NCI-H1436 treated with DMSO at 0.1 percent for 48 hours (cell line): ENCODE measurements at regions not wholly inside any gene's neighbourhood (a gene's known extent, or its start where the extent isn't known, plus 50 kb on each side); places are given as distances from the start of the nearest gene placed in this dataset.
"Not testable (repeated sequence)": the region's sequence is repeated elsewhere in the genome, so short reads cannot be mapped to it uniquely, and the experiment has no call there.

Source experiments
- DNase-seq: peaks from one replicate; lab custom pipeline; 2025; lab: John Stamatoyannopoulos, UW

DNA sequence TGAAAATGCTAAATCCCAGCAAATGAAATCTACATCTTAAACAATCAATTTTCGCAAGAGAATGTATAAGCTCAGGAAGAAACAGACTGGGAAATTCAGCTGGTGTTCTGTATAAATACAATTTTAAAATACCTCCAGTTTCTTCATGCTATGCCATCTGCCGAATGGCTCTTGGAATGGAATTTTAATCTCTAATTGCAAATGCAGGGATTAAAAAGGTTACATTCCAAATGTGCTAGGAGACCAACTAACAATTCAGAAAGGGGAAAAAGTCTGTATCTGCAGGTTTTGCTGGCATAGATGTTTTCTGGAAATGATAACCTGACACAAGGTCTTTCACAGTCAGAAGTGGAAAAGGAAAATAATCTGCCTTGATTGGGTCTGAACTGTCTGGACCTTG is 379.7 kb downstream of the MAT2B start:
- no peak for DNase-seq

DNA sequence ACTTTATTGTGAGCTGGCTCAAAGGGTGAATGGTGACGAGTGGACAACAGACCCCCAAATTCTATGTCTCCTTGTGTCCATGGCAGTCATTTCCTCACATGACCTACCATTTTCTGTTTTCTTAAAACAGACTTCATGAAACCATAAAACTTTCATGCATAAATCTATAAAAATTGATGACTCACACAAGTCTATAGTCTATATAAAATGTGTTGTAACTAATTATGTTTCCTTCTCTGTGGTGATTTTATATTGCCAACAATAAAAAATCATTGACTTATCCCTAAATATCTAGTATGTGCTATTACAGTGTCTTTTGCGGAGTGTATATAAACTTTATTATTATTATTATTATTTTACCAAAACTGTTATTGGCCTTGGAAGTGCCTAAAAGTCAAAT is 382.4 kb downstream of the MAT2B start:
- no peak for DNase-seq

DNA sequence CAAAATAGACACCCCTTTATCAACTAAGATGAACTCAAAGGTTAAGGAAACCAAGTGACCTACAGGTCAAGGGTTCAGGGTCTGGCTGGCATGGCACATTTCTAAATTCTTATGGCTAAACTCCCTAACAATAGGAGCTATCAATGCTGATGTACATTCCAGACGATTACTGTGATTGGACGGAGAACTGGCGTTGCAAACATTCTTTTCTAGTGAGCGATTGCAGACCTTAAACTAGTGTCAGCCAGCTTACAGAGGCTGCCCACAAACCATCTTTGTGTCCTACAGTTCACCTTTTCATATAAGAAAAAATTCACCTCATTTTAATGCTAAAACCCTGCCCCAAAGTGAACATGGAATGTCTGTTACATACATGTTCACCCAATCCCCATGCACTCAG is 382.9 kb downstream of the MAT2B start:
- no peak for DNase-seq

DNA sequence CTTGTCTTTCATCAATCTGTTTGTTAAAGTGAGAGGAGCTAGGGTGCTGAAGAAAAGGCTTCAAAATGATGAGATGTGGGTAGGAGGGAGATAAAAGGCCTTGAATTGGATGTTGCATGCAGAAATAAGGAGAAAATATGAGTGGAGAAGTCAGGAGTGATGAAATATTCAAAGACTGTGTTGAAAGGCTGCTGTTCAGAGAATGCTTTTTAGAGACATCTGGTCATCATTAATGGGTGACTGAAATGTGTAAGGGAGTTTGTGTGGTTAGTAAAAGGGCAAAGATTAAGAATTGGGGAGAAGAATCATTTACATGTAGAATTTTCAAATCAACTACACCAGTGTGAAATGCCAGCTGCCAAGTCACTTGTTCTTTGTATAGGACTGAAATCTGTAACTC is 383.9 kb downstream of the MAT2B start:
- no peak for DNase-seq

DNA sequence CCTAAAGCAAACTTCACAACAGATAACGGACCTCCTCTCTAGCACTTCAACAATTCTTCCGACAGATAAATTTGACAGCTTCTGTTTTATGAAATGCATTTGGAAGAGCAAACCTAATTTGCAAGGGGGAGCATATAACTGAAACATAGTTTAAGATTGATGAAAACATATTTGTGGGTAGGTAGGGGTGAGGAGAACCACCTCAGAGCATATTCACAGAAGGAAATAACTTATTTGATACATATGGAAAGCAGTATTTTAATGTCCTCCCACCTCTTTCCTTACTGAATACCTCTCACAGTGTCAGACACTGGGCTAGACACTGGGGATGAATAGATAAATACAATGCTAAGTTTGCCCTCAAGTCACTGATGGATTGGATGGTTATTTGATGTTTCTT is 384.8 kb downstream of the MAT2B start:
- DNase-seq: no peak

DNA sequence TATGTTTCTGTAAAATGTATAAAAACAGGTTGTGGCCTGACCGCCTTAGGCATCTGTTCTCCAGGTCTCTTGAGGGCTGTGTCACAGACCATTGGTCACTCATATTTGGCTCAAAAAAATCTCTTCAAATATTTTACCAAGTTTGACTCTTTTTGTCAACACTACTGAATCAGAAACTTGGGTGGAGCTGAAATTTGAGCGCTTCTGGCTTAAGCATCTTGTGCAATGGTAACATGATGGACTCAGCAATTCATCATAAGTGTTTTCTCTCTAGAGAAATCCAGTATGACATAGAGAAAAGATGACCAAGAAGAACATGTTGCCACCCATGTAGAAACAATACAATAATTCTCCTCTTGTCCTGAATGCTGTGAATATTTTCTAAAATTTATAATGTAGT is 387.9 kb downstream of the MAT2B start:
- DNase-seq: no peak

DNA sequence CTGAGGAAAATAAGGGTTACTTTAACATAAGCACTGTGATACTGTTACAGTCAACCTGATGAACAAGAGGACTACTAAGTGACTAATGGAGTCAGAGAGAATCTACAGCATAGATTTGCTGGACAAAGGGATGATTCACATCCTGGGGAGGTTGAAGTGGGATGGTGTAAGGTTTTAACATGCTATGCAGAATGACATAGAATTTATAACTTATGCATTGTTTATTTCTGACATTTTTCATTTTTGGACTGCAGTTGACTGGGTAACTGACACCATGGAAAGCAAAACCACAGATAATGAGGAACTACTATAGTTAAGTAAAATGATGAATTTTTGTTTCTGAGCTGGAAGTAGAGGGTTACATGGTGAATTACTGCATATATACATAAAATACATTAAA is 389.2 kb downstream of the MAT2B start:
- DNase-seq: no peak

DNA sequence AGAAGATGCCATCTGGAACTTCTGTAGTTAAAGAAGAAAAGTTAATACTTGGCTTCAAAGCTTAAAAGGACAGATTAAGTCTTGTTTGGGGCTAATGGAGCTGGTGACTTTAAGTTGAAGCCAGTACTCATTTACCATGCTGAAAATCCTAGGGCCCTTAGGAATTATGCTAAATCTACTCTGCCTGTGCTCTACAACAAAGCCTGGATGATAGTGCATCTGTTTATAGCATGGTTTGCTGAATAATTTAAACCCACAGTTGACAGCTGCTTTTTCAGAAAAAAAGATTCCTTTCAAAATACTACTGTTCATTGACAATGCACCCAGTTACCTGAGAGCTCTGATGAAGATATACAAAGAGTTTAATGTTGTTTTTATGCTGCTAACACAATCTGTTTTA is 393.5 kb downstream of the MAT2B start:
- DNase-seq: no peak

DNA sequence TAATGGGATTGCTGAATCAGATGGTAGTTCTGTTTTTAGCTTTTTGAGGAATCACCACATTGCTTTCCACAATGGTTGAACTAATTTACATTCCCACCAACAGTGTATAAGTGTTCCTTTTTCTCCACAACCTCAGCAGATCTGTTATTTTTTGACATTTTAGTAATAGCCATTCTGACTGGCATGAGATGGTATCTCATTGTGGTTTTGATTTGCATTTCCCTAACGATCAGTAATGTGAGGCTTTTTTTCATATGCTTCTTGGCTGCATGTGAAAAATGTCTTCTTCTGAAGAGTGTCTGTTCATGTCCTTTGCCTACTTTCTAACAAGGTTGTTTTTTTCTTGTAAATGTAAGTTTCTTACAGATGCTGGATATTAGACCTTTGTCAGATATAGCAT is 402.4 kb downstream of the MAT2B start:
- not testable (repeated sequence) for DNase-seq

DNA sequence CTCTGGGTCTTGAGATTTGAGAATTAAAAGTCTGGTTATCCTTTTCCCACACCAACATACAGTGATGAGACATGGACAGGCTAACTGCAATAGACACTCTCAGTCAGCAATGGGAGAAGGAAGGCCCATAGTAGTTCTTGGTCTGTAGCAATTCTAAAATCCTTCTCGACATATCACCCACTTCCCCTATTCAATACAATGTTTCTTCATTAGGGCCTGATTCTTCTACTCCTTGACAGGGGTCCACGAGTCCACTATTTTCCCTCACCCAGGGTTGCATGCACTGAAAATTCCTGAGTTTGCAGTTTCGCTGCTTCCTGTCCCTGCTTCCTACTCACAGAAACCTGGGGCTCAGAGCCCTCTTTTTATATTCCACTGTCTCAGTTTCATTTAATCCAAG is 402.8 kb downstream of the MAT2B start:
- no peak for DNase-seq

DNA sequence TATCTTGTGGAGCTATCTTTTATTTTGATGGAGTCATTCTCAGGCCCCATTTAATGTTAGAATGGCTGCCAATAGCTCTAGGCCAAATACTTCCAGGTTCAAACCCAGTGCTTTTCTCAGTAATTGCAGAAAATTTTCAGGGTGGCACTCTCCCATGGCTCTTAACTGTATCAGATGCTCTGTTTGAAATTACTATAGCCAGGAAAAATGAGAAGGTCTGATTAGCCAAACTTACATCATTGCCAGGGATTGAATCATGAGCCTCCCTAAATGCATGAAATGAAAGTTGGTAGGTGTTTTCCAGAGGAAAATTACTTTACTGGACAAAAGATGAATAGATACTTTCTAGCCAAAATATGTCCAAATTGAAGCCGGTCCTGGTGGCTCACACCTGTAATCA is 404.8 kb downstream of the MAT2B start:
- no peak for DNase-seq

DNA sequence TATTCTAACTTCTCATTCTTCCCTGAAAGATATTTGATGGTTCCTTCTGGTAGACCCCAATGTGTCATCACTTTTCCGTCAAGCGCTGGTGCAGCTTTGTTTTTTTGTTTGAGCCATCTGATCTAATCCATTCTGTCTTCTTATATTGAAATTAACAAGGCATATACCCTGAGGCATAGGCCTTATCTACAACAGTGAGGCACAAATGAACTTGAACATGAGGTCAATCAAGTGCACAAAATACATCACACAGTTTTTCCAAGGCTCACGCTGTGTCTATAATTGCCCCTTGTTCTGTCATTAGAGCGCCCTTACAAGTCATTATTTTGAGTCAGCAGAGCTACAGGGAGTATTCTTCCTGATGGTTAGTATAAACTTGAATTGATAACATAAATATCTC is 406.6 kb downstream of the MAT2B start:
- DNase-seq: no peak

DNA sequence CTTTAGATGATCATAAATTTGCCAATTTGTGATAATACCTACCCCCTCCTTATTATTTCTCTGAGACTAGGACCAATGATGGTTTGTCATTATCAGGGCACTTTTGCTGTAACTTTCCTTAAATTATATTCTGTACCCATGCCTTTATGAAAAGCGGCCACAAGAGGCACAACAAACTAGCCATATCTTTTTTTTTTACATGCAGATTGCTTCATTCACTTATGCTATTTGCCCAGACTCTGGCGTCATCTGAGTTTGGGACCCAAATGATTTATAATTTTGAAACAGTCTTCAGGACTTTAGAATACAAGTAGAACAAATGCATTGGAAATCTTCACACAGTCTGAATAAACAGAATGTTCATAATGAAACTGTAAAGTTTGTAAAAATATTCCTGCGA is 408.1 kb downstream of the MAT2B start:
- no peak for DNase-seq

DNA sequence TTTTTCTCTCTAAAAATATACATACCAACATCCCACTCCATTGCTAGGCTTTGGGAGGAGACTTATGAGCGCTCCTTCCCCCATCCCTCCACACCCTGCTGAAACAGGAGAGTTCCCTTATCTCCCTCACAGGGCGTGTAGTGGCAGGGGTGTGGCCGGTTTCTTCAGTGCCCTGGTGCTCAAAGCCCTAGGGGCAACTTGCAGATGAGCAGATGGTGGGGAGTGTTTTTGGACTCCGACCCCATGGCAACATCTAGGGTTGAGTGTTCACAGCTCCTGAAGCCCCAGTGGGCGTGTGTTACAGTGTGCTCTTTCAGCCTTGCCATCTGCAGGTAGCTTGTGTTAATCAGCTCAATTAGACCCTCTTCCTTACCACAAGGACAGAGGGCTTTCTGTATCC is 409.5 kb downstream of the MAT2B start:
- peak; percentile 14 for DNase-seq

DNA sequence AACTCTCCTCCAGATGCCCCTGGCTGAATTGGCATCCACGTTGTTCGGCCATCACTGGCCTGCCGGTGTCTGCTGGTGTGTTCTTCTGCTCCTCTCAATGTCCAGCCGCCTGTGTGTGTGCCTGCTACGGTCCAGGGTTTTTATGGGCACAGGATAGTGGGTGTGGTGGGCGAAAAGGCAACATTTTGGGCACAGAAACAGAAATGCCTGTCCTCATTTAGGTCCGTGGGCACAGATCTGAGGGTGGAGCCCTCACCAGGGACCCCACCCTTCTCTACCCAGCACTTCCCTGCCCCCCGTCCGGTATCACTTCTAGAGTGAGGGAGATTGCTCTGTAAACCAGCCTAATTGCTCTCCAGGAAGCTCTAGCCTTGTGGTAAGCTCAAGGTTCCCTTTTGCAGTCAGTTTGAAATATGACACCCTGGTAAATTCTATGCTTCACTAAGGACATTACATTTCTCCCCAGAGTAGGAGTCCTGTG is 410.1 kb downstream of the MAT2B start:
- DNase-seq: peak; percentile 54

DNA sequence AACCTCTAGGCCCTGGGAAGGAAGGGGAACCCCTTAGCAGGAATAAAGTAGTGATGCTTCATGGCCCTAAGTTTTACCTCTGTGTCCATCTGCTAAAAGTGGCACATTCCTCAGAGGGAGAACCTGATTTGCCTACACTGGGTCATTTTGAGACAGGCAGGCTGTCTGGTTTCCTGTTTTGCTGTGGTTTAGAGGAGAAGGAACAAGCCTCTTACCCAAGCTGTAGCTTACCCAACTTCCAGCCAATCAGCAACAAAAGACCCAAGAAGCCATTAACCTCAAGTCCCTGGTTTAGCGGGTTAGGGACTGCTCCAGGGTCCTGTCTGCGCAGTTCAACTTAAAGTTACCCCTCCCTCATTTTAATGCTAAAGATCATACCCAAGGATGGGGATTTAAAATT is 411.0 kb downstream of the MAT2B start:
- no peak for DNase-seq

DNA sequence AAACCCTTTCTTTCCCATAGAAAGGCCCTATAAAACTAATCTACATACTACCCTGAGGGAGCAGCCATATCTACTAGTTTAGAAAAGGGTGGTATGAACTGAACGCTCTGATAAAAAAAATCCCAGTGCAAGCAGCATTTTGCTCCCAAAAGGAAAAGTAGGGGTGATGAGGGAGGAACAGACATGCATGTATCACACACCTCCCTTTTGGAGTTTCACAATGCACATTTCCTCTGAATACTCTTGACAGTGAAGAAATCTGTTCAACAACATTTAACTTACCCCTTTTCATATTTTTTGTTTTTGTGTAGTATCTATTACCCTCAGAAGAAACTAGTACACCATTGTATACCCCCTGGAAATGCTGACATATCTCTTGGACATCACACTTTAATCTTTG is 411.4 kb downstream of the MAT2B start:
- DNase-seq: no peak

DNA sequence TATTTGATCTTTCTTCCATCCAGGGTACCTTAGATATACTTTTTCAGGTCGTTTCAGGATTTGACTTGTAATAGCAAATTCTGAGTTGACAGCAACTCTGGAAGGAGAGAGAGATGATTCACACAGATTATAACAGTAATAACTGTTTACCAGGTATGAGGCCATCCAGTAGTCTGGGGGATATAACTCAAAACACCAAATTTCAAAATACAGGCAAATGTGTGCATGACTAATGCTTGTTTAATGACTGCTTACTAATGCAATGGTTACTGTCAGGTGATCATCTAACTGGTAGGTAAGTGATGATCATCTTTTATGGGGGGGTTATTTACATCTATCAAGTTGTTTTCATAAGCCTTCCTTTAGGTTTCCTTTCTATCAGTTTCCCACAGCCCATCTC is 412.3 kb downstream of the MAT2B start:
- DNase-seq: no peak

DNA sequence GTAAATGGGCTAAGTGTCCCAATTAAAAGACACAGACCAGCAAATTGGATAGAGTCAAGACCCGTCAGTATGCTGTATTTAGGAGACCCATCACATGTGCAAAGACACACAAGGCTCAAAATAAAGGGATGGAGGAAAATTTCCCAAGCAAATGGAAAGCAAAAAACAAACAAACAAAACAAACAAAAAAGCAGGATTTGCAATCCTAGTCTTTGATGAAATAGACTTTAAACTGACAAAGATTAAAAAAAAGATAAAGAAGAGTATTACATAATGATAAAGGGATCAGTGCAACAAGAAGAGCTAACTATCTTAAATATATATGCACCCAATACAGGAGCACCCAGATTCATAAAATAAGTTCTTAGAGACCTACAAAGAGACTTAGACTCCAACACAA is 429.6 kb downstream of the MAT2B start:
- DNase-seq: not testable (repeated sequence)

DNA sequence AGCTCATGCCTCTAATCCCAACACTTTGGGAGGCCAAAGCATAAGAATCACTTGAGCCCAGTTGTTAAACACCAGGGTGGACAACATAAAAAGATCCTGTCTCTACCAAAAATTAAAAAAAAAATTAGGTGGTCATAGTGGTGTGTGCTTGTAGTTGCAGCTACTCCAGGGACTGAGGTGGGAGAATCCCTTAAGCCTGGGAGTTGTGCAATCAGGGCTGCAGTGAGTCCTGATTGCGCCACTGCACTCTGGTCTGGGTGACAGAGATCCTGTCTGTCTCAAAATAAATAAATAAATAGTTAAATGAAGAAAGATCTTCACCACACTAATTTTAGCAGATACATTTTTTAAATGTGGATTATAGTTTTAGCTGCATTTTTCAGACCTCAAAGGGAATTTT is 433.2 kb downstream of the MAT2B start:
- no peak for DNase-seq

DNA sequence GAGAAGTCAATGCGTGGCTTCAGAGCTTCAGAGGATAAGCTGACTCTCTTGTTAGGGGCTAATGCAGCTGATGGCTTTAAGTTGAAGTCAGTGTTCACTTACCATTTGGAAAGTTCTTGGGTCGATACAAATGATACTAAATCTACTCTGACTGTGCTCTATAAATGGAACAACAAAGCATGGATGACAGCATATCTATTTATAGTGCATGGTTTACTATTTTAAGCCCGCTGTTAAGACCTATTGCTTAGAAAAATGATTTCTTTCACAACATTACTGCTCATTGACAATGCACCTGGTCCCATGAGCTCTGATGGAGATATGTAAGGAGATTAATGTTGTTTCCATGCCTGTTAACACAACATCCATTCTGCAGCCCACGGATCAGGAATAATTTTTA is 435.7 kb downstream of the MAT2B start:
- DNase-seq: no peak

DNA sequence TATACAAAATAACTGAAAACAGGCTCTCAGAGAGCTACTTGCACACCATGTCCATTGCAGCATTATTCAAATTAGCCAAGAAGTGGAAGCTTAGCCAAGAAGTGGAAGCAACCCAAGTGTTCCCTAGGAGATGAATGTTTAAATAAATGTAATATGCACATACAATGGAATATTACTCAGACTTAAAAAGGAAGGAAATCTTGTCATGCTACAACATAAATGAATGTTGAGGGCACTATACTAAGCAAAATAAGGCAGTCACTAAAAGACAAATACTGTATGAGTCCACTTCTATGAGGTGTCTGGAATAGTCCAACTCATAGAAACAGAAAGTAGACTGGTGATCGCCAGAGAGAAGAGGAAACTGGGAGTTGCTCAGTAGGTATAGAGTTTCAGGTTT is 438.1 kb downstream of the MAT2B start:
- DNase-seq: no peak

DNA sequence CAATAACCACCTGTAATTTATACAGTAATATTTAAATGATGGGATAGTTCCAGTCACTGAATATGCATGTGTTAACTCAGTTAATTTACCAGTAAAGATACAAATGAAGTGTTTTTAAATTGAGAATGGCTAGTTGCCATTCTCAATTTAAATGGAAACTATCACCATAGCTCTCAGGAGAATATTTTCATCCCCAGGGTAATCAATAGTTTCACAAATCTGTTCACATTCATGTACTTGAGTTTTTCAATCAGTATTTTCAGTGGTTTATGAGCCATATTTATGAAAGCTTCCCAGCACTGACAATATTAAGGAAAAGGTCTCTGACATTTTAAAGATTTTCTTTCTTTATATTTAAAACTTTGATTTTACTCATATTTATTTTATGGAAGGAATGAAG is 439.3 kb downstream of the MAT2B start:
- DNase-seq: no peak

DNA sequence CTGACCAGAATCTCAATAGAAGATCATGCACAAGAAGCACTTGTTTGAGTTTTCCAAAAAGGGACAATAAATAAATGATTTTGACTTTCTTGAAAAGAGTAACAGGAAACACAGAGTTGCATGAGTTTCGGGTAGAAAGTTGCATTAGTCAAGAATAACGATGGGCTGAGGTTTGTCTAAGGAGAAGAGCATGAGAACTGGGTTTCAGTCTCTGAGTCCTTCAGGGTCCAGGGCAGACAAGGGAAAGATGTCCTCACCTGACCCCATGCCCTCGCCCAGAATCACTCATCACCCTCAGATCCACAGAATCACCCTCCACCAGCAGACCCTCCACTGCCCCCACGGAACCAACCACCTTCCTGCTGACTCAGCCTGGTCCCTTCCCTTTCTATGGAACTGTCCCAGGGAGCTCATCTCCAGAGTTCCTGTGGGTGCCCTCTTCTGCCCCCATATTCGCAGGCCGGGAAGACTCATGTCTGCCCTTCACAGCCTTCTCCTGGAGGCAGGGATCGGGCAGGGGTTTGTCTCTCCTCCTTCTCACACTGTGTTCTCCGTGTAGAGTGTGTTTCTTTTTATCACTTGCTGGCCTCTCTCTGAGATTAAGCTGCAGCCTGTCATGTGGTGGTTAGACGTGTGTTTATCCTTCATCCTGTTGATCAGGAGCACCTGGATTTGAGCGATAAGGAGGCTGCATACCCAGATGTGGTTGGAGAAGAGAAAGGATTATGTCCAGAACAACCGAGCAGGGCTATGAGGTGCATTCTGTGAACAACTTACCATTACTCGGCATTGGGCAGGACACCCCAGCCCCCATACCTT is 442.6 kb downstream of the MAT2B start:
- DNase-seq: no peak
